8988T (cell line): ENCODE measurements at regions not wholly inside any gene's neighbourhood (a gene's known extent, or its start where the extent isn't known, plus 50 kb on each side); places are given as distances from the start of the nearest gene placed in this dataset.
A peak's percentile ranks its signal among the peaks of the same experiment; 100 is the strongest.
"Not testable (repeated sequence)": the region's sequence is repeated elsewhere in the genome, so short reads cannot be mapped to it uniquely, and the experiment has no call there.

ENCODE experiments used
- DNase-seq: peaks from one replicate; pipeline ENCODE4 v3.0.0; 2011

DNA sequence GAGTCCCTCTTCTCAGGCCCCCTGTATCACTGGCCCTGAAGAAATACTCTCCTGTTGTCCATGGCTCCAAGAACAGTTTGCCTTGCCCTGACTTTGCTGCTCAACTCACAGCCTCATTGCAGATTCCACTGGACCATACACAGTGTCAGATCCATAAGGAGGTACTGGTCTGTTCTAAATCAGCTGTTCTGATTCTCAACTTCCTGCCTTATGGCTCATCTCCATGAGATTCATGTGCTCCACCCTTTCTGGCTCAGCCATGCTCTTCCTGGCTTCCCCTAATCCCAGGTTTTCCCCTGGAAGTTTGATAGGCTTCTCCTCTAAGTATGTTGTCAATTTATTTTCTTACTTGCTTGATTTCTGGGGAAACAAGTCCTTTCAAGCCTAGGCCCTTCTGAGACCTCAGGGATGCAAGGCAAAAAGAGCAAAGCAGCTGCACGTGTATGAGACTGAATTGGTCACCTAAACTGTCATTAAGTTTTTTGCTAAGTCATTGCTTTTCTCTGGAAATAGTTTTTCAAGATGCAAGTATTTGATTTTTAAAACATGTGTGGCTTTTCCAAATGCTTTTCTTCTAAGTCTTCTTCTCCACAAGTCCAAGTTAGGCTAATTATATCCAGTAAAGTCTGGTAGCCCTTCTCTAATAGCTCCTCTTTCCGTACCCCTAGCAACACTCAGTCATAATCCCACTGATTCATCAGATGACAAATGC lies 1288.5 kb downstream of the RPIA start:
- DNase-seq = not testable (repeated sequence)

DNA sequence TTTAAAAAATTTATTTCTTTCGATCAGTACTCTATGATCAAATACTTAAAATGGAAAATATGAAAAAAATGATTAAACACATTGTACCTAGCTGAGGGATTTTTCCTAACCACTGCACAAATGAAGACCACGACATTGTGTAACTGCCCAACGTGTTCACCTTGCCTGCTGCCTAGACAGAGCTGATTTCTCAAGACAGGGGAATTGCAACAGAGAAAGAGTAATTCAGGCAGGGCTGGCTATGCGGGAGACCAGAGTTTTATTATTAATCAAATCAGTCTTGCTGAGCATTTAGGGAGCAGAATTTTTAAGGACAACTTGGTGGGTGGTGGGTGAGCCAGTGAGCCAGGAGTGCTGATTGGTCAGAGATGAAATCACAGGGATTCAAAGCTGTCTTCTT lies 1290.8 kb downstream of the RPIA start:
- not testable (repeated sequence) for DNase-seq

- DNase-seq = not testable (repeated sequence)
Observed at GRCh38 chr2:89985650-89986049, 1294.2 kb downstream of the RPIA start.

- DNase-seq = not testable (repeated sequence)
Observed at GRCh38 chr2:89986532-89986931, 1295.1 kb downstream of the RPIA start.

GRCh38 chr2:89996779-89997178 lies 1305.3 kb downstream of the RPIA start:
- DNase-seq = not testable (repeated sequence)

DNA sequence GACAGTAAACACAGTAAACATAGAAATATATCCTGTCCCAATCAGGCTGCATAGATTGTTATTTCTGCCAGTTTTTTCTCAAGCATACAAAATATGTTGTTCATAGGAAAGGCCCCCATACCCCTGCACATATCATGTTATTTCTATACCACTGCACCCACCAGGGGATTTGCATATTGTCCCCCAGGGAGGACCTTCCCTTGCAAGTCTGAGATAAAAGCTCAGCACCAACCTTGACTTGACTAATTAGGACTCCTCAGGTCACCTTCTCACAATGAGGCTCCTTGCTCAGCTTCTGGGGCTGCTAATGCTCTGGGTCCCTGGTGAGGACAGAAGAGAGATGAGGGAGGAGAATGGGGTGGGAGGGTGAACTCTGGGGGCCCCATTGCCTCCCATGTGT lies 1313.1 kb downstream of the RPIA start:
- DNase-seq = not testable (repeated sequence)

GRCh38 chr2:90010442-90011100 lies 1319.1 kb downstream of the RPIA start:
- DNase-seq = not testable (repeated sequence)

- DNase-seq = not testable (repeated sequence)
Observed at GRCh38 chr2:90011101-90011443, 1319.6 kb downstream of the RPIA start.

DNA sequence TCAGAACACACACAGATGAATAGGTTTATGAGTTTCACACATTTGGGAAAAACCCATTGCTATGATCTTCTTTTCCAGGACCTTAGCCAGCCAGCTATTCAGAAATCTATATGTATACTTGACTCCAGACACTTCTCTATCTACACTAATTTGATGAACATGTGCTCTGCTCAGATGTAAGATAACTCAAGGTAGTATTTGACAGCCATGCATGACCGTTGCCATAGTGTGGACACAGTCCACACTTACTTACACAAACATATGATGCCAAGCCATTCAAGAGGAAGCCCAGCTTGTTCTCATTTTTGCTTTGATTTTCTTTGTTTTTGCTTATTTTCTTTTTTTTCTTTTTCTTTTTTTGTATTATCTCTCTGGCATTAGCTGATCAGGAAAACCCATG lies 1328.4 kb downstream of the RPIA start:
- not testable (repeated sequence) for DNase-seq

- not testable (repeated sequence) for DNase-seq
Observed at GRCh38 chr2:90021234-90021633, 1329.8 kb downstream of the RPIA start.

DNA sequence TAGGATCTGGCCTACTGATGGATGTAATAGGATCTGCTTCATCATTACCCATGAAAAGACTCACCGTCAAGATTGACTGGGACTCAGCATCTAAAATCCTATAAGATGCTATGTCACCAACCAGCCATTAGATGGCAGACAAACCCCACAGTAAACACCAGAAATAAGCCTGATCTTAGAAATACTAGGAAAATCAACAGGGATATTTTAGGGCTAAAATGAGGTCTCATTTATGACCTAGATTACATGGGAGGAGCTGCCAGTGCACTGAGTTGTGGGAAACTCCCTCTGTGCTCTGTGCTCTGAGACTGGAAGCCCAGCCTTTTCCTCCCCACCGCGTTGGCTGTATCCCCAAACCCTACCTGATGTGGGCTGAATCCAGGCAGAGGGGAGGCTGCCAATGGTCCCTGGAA lies 1335.8 kb downstream of the RPIA start:
- not testable (repeated sequence) for DNase-seq

GRCh38 chr2:90028381-90029079 lies 1337.1 kb downstream of the RPIA start:
- DNase-seq = not testable (repeated sequence)

GRCh38 chr2:90029080-90029428 lies 1337.6 kb downstream of the RPIA start:
- not testable (repeated sequence) for DNase-seq

DNA sequence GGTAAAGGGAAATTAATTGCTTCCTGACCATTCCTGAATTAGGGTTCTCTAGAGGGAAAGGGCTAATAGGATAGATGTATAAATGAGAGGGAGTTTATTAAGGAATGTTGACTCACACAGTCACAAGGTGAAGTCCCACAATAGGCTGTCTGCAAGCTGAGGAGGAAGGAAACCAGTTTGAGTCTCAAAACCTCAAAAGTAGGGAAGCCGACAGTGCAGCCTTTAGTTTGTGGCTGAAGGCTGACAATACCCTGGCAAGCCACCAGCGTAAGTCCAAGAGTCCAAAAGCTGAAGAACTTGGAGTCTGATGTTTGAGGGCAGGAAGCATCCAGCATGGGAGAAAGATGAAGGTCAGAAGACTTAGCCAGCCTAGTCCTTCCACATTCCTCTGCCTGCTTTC lies 1340.8 kb downstream of the RPIA start:
- not testable (repeated sequence) for DNase-seq

- DNase-seq = not testable (repeated sequence)
Observed at GRCh38 chr2:90036335-90036734, 1344.9 kb downstream of the RPIA start.

GRCh38 chr2:90039093-90039492 lies 1347.6 kb downstream of the RPIA start:
- DNase-seq = not testable (repeated sequence)

GRCh38 chr2:90047776-90048175 lies 1356.3 kb downstream of the RPIA start:
- DNase-seq = not testable (repeated sequence)

DNA sequence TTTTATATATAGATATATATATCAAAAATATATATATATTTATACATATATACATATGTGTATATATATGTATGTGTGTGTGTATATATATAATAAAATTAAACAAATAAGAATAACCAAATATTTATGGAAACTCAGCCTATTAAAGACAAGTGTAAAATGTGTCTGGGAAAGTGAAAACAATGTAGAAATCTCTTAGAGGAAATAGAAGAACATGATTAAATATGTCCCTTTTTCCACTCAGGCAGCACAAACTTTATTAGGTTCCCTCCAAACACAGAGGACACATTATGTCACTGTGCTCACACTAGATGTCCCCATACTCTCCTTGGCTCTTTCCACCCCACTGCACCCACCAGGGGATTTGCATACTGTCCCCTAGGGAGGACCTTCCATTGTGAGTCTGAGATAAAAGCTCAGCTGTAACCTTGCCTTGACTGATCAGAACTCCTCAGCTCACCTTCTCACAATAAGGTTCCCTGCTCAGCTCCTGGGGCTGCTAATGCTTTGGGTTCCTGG lies 1360.7 kb downstream of the RPIA start:
- not testable (repeated sequence) for DNase-seq

DNA sequence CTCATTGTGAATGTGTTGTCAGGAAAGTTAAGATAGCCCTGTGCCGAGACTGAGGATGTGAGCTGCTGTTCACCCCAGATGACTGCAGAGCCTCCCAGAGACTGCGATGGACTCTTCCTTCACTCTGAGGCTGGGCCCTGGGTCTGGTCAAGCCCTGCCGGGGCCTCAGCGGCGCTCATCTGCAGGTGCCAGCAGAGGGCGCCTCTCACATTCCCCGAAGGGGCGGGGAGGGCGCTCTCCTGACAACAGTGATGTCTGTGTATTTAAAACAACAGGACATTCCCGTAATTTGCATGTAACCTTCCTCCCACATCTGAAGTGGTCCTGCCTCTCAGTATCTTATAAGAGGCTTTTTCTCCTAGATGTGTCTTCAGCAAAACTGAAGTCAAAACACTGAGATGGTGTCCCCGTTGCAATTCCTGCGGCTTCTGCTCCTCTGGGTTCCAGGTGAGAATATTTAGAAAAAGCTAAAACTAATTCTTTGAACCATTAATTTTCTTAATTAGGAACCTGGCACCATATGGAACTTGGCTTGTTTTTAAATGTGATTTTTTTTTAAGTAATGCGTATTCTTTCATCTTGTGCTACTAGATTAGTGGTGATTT lies 1377.9 kb downstream of the RPIA start:
- DNase-seq = peak; percentile 12

DNA sequence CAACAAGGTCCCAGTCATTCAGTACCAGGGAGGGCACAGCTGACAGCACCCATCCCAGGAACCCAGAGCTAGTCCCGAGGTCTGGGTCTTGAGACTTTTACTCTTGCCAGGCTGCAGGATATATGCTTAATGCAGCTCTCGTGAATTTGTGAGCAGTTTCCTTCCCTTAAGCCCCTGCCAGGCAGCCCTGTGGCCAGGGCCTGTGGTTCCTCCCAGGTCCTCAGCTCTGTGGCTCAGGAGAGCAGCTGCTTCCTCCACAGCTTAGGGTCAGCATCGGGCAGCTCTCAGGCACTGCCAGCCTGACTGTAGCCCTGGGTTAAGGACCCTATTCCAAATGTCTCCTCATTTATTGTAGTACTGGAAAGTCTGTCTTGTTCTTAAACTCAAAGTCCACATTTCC lies 1384.8 kb downstream of the RPIA start:
- no peak for DNase-seq

- no peak for DNase-seq
Observed at GRCh38 chr2:90077948-90078347, 1386.5 kb downstream of the RPIA start.

DNA sequence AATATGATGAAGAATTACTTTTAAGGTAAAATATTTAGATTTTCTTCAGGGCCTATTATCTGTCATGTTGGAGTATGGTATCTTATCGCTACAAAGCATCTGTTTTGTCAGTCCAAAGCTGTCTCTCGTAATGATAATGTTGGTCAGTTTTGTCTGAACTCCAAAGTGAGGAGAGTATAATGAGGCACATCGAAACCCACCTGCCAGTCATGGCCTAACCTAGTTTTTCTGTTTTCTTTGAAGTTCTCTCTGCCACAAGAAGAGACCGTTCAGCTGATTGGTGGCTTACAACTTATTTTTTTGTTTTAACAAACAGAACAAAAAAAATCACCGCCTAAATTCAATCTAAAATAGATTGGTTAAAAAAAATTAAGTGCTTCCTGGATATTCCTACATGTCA lies 1387.9 kb downstream of the RPIA start:
- no peak for DNase-seq

- DNase-seq = not testable (repeated sequence)
Observed at GRCh38 chr2:90087792-90088191, 1396.3 kb downstream of the RPIA start.
